HCT116 (cell line): ENCODE measurements at regions not wholly inside any gene's neighbourhood (a gene's known extent, or its start where the extent isn't known, plus 50 kb on each side); places are given as distances from the start of the nearest gene placed in this dataset.

Source experiments
- ATAC-seq: fragments of 200-7000 bp; cut with Tn5 transposase; 2 replicates; pipeline ENCODE4 v1.9.1; 2020; ENCODE audit warnings: mild to moderate bottlenecking, moderate library complexity
- BruUV-seq: library from RNA; stranded (reverse); fragments of 400-500 nt; replicated peaks from 2 replicates; lab custom pipeline; 2021; lab: Mats Ljungman, UMichigan
- CTCF ChIA-PET: fragments of 300-600 bp; sonication (Branson Sonifier 250); formaldehyde crosslinking; loops from one replicate; lab custom pipeline; 2021; ENCODE audit warnings: antibody characterized with exemption; lab: Charles Lee
- POLR2A ChIA-PET: fragments of 300-600, 350-600 bp; sonication (Branson Sonifier 250); formaldehyde crosslinking; loops from one replicate; lab custom pipeline; 2021; ENCODE audit warnings: antibody characterized with exemption; lab: Charles Lee
- RAD21 ChIA-PET, 2 experiments: fragments of 300-600 bp; sonication (Branson Sonifier 250); formaldehyde crosslinking; loops; one replicate each; lab custom pipeline; 2023; ENCODE audit warnings: low total read pairs in 2 of 2; ENCODE audit not compliant: uncharacterized antibody in 2 of 2, unreplicated experiment in 2 of 2, low non-redundant PET in 1 of 2; lab: Charles Lee
- DNase-seq: peaks from one replicate; pipeline ENCODE4 v3.0.0-alpha.2; 2010; ENCODE audit warnings: low read depth, low spot score
- H2AFZ ChIP-seq: fragments of 200-600 bp; shearing (Covaris generic), sonication (generic); 2 replicates; pipeline ENCODE4 v1.6.1; 2017; ENCODE audit warnings: low read depth, mixed run types, mixed read lengths, antibody characterized with exemption, low read length; ENCODE audit not compliant: poor library complexity, severe bottlenecking
- H3K27ac ChIP-seq: 2 replicates; pipeline ENCODE4 v1.5.1; 2012; ENCODE audit warnings: low read depth, low read length
- H3K27me3 ChIP-seq: fragments of 200-600 bp; sonication (generic); 2 replicates; pipeline ENCODE4 v1.6.1; 2016; ENCODE audit warnings: mixed run types, low read length, mixed read lengths; ENCODE audit not compliant: insufficient read depth
- H3K36me3 ChIP-seq, 2 experiments: fragments of 200-500 bp in 1 of 2; fragments of 200-600 bp in 1 of 2; sonication (Bioruptor generic) in 1 of 2; sonication (generic) in 1 of 2; 2 replicates each; pipeline versions ENCODE4 v1.5.1 to v1.6.1; 2014 to 2016; ENCODE audit warnings: low read length in 2 of 2, inconsistent platforms in 1 of 2, mixed read lengths in 1 of 2, mixed run types in 1 of 2; ENCODE audit not compliant: insufficient read depth in 2 of 2, control insufficient read depth in 1 of 2
- H3K4me1 ChIP-seq, 2 experiments: fragments of 200-600 bp in 1 of 2; sonication (generic) in 1 of 2; 2 replicates each; pipeline versions ENCODE4 v1.5.1 to v1.6.1; 2012 to 2017; ENCODE audit warnings: low read length in 2 of 2, inconsistent platforms in 1 of 2, mild to moderate bottlenecking in 1 of 2, mixed read lengths in 1 of 2, mixed run types in 1 of 2, moderate library complexity in 1 of 2; ENCODE audit not compliant: insufficient read depth in 2 of 2, control insufficient read depth in 1 of 2
- H3K4me2 ChIP-seq: fragments of 200-600 bp; sonication (generic); 2 replicates; pipeline ENCODE4 v1.6.1; 2017; ENCODE audit warnings: mixed run types, low read length, mixed read lengths
- H3K4me3 ChIP-seq, 2 experiments: fragments of 200-600 bp in 1 of 2; sonication (generic) in 1 of 2; replicated peaks in 1 of 2; 2 replicates each; pipeline ENCODE4 v1.5.1; 2011 to 2016; ENCODE audit warnings: low read length in 2 of 2, control low read depth in 1 of 2, low read depth in 1 of 2, mild to moderate bottlenecking in 1 of 2, mixed read lengths in 1 of 2, mixed run types in 1 of 2
- H3K79me2 ChIP-seq: fragments of 200-600 bp; sonication (generic); 2 replicates; pipeline ENCODE4 v1.6.1; 2017; ENCODE audit warnings: mild to moderate bottlenecking, mixed run types, low read length, moderate library complexity, mixed read lengths; ENCODE audit not compliant: insufficient read depth
- H3K9ac ChIP-seq: fragments of 200-600 bp; sonication (generic); 2 replicates; pipeline ENCODE4 v1.6.1; 2016; ENCODE audit warnings: low read length, mixed read lengths
- H3K9me2 ChIP-seq: fragments of 200-600 bp; sonication (generic), shearing (Covaris generic); 2 replicates; pipeline ENCODE4 v1.6.1; 2017; ENCODE audit warnings: mixed run types, mild to moderate bottlenecking, moderate library complexity; ENCODE audit not compliant: insufficient read depth
- H3K9me3 ChIP-seq, 2 experiments: fragments of 200-500 bp in 1 of 2; fragments of 200-600 bp in 1 of 2; sonication (Bioruptor generic) in 1 of 2; sonication (generic) in 1 of 2; 2 replicates each; pipeline ENCODE4 v1.6.1; 2014 to 2017; ENCODE audit warnings: low read length in 2 of 2, mixed read lengths in 2 of 2, inconsistent platforms in 1 of 2, low read depth in 1 of 2, mild to moderate bottlenecking in 1 of 2, mixed run types in 1 of 2, moderate library complexity in 1 of 2; ENCODE audit not compliant: control insufficient read depth in 1 of 2, insufficient read depth in 1 of 2
- H4K20me1 ChIP-seq: fragments of 200-600 bp; sonication (generic), shearing (Covaris generic); 2 replicates; pipeline ENCODE4 v1.6.1; 2017; ENCODE audit warnings: mixed run types, mild to moderate bottlenecking, moderate library complexity; ENCODE audit not compliant: insufficient read depth
- CBX3 ChIP-seq: IDR thresholded peaks from 2 replicates; pipeline ENCODE4 v1.6.1; 2012; ENCODE audit warnings: low read depth
- CEBPB ChIP-seq: IDR thresholded peaks from 2 replicates; pipeline ENCODE4 v1.6.1; 2012; ENCODE audit warnings: low read depth
- EGR1 ChIP-seq: IDR thresholded peaks from 2 replicates; pipeline ENCODE4 v1.6.1; 2012; ENCODE audit warnings: low read depth
- ELF1 ChIP-seq: IDR thresholded peaks from 2 replicates; pipeline ENCODE4 v1.6.1; 2012; ENCODE audit warnings: low read depth, borderline replicate concordance
- EZH2 ChIP-seq: fragments of 200-600 bp; sonication (generic); IDR thresholded peaks from 2 replicates; pipeline ENCODE4 v1.6.1; 2017; ENCODE audit warnings: antibody characterized with exemption, mixed run types
- FOSL1 ChIP-seq: IDR thresholded peaks from 2 replicates; pipeline ENCODE4 v1.6.1; 2012; ENCODE audit warnings: low read depth
- RAD21 ChIP-seq: IDR thresholded peaks from 2 replicates; pipeline ENCODE4 v1.6.1; 2012; ENCODE audit warnings: low read depth, mild to moderate bottlenecking
- SIN3A ChIP-seq: IDR thresholded peaks from 2 replicates; pipeline ENCODE4 v1.6.1; 2012; ENCODE audit warnings: low read depth
- SP1 ChIP-seq: IDR thresholded peaks from 2 replicates; pipeline ENCODE4 v1.6.1; 2012; ENCODE audit warnings: low read depth
- YY1 ChIP-seq: IDR thresholded peaks from 2 replicates; pipeline ENCODE4 v1.6.1; 2011; ENCODE audit warnings: low read length, low read depth, moderate library complexity, mild to moderate bottlenecking; ENCODE audit not compliant: insufficient replicate concordance; ENCODE audit errors: extremely low read depth
- ZFX ChIP-seq: fragments of 450-650 bp; IDR thresholded peaks from 2 replicates; pipeline ENCODE4 v1.6.1; 2017
- intact Hi-C: fragments of 100-400 bp; cut with micrococcal nuclease; formaldehyde crosslinking; loops from 2 replicates; pipeline ENCODE4 v1.10.0; 2022
- TF ChIP-seq, protein P1 (sequence below): IDR thresholded peaks from 2 replicates; pipeline ENCODE4 v1.6.1; 2011; ENCODE audit warnings: mild to moderate bottlenecking, low read length, moderate library complexity; ENCODE audit not compliant: insufficient replicate concordance; ENCODE audit errors: extremely low read depth
- TF ChIP-seq, protein P2 (sequence below): IDR thresholded peaks from 2 replicates; pipeline ENCODE4 v1.6.1; 2012; ENCODE audit warnings: low read depth
- TF ChIP-seq, protein P3 (sequence below): IDR thresholded peaks from 2 replicates; pipeline ENCODE4 v1.6.1; 2012
- TF ChIP-seq, protein P4 (sequence below), 3 experiments: fragments of 200-600 bp in 1 of 3; sonication (generic) in 1 of 3; IDR thresholded peaks in 2 of 3; conservative IDR thresholded peaks in 1 of 3; 2 replicates each; pipeline ENCODE4 v1.5.1; 2012 to 2017; ENCODE audit warnings: low read depth in 2 of 3, low read length in 2 of 3, antibody characterized with exemption in 1 of 3, borderline replicate concordance in 1 of 3, control low read depth in 1 of 3, mild to moderate bottlenecking in 1 of 3, mixed read lengths in 1 of 3, mixed run types in 1 of 3, moderate library complexity in 1 of 3; ENCODE audit not compliant: insufficient read depth in 1 of 3

DNA sequence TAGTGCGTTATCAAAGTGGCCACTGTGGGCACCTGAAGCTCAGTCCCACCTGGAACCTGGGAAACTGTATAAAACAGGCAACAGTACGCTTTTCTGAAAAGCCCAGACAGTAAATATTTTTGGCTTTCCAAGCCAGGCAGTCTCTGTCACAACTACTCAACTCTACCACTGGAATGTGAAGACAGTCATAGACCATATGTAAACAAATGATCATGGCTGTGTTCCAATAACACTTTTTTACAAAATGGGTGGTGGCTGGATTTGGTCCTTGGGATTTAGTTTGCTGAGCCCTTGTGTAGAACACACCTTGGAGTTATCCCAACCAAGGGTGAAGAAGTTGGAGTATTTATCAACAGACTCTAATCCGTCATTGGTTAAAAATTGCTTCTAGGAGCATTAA, 259.9 kb downstream of the SKIDA1 start:
- Histone ChIP-seq H3K79me2 (no peaks in the 10 kb centered on the region), H3K9ac (no peak overlapping the region)
- TF ChIP-seq FOSL1 (no peak), ZFX (no peak), CBX3 (no peak), EZH2 (no peak), ELF1 (no peak), EGR1 (no peak), SP1 (no peak), SIN3A (no peak), YY1 (no peak), RAD21 (no peak), CEBPB (no peak)
- TF ChIP-seq, protein P1, sequence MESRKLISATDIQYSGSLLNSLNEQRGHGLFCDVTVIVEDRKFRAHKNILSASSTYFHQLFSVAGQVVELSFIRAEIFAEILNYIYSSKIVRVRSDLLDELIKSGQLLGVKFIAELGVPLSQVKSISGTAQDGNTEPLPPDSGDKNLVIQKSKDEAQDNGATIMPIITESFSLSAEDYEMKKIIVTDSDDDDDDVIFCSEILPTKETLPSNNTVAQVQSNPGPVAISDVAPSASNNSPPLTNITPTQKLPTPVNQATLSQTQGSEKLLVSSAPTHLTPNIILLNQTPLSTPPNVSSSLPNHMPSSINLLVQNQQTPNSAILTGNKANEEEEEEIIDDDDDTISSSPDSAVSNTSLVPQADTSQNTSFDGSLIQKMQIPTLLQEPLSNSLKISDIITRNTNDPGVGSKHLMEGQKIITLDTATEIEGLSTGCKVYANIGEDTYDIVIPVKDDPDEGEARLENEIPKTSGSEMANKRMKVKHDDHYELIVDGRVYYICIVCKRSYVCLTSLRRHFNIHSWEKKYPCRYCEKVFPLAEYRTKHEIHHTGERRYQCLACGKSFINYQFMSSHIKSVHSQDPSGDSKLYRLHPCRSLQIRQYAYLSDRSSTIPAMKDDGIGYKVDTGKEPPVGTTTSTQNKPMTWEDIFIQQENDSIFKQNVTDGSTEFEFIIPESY: no peak
- TF ChIP-seq, protein P2, sequence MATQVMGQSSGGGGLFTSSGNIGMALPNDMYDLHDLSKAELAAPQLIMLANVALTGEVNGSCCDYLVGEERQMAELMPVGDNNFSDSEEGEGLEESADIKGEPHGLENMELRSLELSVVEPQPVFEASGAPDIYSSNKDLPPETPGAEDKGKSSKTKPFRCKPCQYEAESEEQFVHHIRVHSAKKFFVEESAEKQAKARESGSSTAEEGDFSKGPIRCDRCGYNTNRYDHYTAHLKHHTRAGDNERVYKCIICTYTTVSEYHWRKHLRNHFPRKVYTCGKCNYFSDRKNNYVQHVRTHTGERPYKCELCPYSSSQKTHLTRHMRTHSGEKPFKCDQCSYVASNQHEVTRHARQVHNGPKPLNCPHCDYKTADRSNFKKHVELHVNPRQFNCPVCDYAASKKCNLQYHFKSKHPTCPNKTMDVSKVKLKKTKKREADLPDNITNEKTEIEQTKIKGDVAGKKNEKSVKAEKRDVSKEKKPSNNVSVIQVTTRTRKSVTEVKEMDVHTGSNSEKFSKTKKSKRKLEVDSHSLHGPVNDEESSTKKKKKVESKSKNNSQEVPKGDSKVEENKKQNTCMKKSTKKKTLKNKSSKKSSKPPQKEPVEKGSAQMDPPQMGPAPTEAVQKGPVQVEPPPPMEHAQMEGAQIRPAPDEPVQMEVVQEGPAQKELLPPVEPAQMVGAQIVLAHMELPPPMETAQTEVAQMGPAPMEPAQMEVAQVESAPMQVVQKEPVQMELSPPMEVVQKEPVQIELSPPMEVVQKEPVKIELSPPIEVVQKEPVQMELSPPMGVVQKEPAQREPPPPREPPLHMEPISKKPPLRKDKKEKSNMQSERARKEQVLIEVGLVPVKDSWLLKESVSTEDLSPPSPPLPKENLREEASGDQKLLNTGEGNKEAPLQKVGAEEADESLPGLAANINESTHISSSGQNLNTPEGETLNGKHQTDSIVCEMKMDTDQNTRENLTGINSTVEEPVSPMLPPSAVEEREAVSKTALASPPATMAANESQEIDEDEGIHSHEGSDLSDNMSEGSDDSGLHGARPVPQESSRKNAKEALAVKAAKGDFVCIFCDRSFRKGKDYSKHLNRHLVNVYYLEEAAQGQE: no peak
- TF ChIP-seq, protein P3, sequence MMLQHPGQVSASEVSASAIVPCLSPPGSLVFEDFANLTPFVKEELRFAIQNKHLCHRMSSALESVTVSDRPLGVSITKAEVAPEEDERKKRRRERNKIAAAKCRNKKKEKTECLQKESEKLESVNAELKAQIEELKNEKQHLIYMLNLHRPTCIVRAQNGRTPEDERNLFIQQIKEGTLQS: no peak
- TF ChIP-seq, protein P4, sequence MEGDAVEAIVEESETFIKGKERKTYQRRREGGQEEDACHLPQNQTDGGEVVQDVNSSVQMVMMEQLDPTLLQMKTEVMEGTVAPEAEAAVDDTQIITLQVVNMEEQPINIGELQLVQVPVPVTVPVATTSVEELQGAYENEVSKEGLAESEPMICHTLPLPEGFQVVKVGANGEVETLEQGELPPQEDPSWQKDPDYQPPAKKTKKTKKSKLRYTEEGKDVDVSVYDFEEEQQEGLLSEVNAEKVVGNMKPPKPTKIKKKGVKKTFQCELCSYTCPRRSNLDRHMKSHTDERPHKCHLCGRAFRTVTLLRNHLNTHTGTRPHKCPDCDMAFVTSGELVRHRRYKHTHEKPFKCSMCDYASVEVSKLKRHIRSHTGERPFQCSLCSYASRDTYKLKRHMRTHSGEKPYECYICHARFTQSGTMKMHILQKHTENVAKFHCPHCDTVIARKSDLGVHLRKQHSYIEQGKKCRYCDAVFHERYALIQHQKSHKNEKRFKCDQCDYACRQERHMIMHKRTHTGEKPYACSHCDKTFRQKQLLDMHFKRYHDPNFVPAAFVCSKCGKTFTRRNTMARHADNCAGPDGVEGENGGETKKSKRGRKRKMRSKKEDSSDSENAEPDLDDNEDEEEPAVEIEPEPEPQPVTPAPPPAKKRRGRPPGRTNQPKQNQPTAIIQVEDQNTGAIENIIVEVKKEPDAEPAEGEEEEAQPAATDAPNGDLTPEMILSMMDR (IDR thresholded peaks at IDR 0.05 in 2 of 3, conservative IDR thresholded peaks at IDR 0.05 in 1 of 3; ENCODE audit: borderline replicate concordance in 1 of 3, insufficient read depth in 1 of 3, low read depth in 2 of 3, low read length in 2 of 3): no peak
- TF ChIP-seq, all 23 proteins: peak for 0
- Histone ChIP-seq H3K4me3 (no peak overlapping the region), H3K9me3 (no peaks in the 10 kb centered on the region), H4K20me1 (no peaks in the 10 kb centered on the region), H3K27me3 (no peaks in the 10 kb centered on the region), H3K4me2 (peak overlapping the region; percentile 28; the same call in 1 of the 2 replicates), H3K9me2 (no peaks in the 10 kb centered on the region), H2AFZ (no peak overlapping the region), H3K36me3 (no peaks in the 10 kb centered on the region), H3K27ac (no peak overlapping the region), H3K4me1 (peaks cover 7 to 8% of the 10 kb centered on the region in 2 experiments)
- POLR2A ChIA-PET: no interaction called here
- intact Hi-C loops: no loop called here
- CTCF ChIA-PET: no interaction called here
- peak; percentile 33; the same call in 1 of the 2 replicates for ATAC-seq
- RAD21 ChIA-PET: no interaction called here
- no peak for DNase-seq
- BruUV-seq: no TSS peak
